ENCODE measurements at regions not wholly inside any gene's neighbourhood (a gene's known extent, or its start where the extent isn't known, plus 50 kb on each side); places are given as distances from the start of the nearest gene placed in this dataset.

- H3K27me3 Mint-ChIP-seq (ENCODE audit: low read depth in 2 of 2) = no peaks in the 10 kb centered on the region
- intact Hi-C loops (cut with micrococcal nuclease) = no loop called here
- Histone ChIP-seq H3K4me1 (ENCODE audit: control insufficient read depth, insufficient read depth, low read length) (no peaks in the 10 kb centered on the region), H3K27ac (ENCODE audit: low read length) (no peak overlapping the region), H3K36me3 (ENCODE audit: control insufficient read depth, insufficient read depth, low read length) (no peaks in the 10 kb centered on the region), H3K27me3 (ENCODE audit: control insufficient read depth, insufficient read depth, low read length) (no peaks in the 10 kb centered on the region), H3K4me3 (ENCODE audit: low read length) (no peak overlapping the region), H3K9me3 (ENCODE audit: control insufficient read depth, insufficient read depth, low read length) (no peaks in the 10 kb centered on the region)
- H3K9me3 Mint-ChIP-seq = no peaks in the 10 kb centered on the region
- no peak for DNase-seq
- no peaks in the 10 kb centered on the region for H3K36me3 Mint-ChIP-seq
- no peak for ATAC-seq
- no peak overlapping the region for H3K27ac Mint-ChIP-seq
- no peaks in the 10 kb centered on the region for H3K4me1 Mint-ChIP-seq
- WGBS (ENCODE audit: insufficient coverage) = 98% methylated on average over 4 of the region's 4 CpGs
- TF ChIP-seq, protein P1, sequence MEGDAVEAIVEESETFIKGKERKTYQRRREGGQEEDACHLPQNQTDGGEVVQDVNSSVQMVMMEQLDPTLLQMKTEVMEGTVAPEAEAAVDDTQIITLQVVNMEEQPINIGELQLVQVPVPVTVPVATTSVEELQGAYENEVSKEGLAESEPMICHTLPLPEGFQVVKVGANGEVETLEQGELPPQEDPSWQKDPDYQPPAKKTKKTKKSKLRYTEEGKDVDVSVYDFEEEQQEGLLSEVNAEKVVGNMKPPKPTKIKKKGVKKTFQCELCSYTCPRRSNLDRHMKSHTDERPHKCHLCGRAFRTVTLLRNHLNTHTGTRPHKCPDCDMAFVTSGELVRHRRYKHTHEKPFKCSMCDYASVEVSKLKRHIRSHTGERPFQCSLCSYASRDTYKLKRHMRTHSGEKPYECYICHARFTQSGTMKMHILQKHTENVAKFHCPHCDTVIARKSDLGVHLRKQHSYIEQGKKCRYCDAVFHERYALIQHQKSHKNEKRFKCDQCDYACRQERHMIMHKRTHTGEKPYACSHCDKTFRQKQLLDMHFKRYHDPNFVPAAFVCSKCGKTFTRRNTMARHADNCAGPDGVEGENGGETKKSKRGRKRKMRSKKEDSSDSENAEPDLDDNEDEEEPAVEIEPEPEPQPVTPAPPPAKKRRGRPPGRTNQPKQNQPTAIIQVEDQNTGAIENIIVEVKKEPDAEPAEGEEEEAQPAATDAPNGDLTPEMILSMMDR (IDR thresholded peaks at IDR 0.05) = no peak
- H3K4me3 Mint-ChIP-seq = no peak overlapping the region
Observed at GRCh38 chr1:193356249-193356648, 169.8 kb upstream of the B3GALT2 start.

DNA sequence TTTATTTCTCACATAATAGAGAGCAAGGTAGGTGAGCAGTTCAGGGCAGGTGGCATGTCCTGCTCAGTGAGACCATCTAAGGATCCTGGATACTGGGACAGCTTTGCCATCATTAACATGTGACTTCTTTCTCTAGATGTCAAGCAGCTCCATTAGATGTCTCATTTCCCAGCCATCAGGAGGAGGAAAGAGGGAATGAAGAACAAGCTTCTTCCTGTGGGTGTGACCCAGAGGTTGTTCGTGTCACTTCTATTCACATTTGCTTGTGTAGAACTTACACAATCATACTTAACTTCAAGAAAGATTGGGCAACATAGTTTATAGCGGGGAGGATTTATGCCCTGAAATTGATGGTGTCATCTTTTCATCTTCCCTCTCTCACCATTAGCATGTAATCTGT is 169.2 kb upstream of the B3GALT2 start:
- Mint-ChIP-seq H3K9me3 (no peaks in the 10 kb centered on the region), H3K36me3 (no peaks in the 10 kb centered on the region), H3K27me3 (ENCODE audit: low read depth in 2 of 2) (no peaks in the 10 kb centered on the region), H3K27ac (no peak overlapping the region), H3K4me3 (no peak overlapping the region), H3K4me1 (no peaks in the 10 kb centered on the region)
- Histone ChIP-seq H3K4me1 (ENCODE audit: control insufficient read depth, insufficient read depth, low read length) (no peaks in the 10 kb centered on the region), H3K27ac (ENCODE audit: low read length) (no peak overlapping the region), H3K27me3 (ENCODE audit: control insufficient read depth, insufficient read depth, low read length) (no peaks in the 10 kb centered on the region), H3K36me3 (ENCODE audit: control insufficient read depth, insufficient read depth, low read length) (no peaks in the 10 kb centered on the region), H3K4me3 (ENCODE audit: low read length) (no peak overlapping the region), H3K9me3 (ENCODE audit: control insufficient read depth, insufficient read depth, low read length) (no peaks in the 10 kb centered on the region)
- TF ChIP-seq, protein P1 (IDR thresholded peaks at IDR 0.05) = no peak
- intact Hi-C loops (cut with micrococcal nuclease) = no loop called here
- DNase-seq = no peak
- ATAC-seq = no peak
- WGBS (ENCODE audit: insufficient coverage) = 100% methylated on average over 1 of the region's 2 CpGs

DNA sequence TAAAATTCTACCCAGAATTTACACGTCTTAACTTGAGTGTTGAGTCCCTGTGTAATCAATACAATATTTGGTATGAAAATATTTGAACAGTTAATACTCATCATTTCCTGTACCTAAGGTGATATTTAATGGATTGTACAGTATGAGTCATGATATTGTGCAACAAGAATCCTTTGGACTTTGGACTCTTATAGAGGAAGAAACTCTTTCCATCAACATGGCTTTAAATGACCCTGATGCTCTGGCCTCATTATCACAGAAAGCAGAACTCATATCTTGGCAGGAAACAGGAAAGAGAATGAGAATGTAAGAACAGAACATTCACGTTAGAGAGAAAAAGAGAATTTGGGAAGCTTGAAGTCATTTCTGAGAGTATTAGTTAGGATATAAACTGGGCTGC is 168.8 kb upstream of the B3GALT2 start:
- Mint-ChIP-seq H3K27ac (no peak overlapping the region), H3K4me3 (no peak overlapping the region), H3K4me1 (no peaks in the 10 kb centered on the region), H3K27me3 (ENCODE audit: low read depth in 2 of 2) (no peaks in the 10 kb centered on the region), H3K36me3 (no peaks in the 10 kb centered on the region), H3K9me3 (no peaks in the 10 kb centered on the region)
- H3K27me3 ChIP-seq (ENCODE audit: control insufficient read depth, insufficient read depth, low read length) = no peaks in the 10 kb centered on the region
- DNase-seq (no peak), ATAC-seq (no peak)
- no peaks in the 10 kb centered on the region for H3K9me3 ChIP-seq (ENCODE audit: control insufficient read depth, insufficient read depth, low read length)
- TF ChIP-seq, protein P1 (IDR thresholded peaks at IDR 0.05) = no peak
- intact Hi-C loops (cut with micrococcal nuclease) = no loop called here
- WGBS (ENCODE audit: insufficient coverage) = 13% methylated on average over 1 of the region's 2 CpGs
- no peak overlapping the region for H3K27ac ChIP-seq (ENCODE audit: low read length)
- H3K4me1 ChIP-seq (ENCODE audit: control insufficient read depth, insufficient read depth, low read length) = no peaks in the 10 kb centered on the region
- H3K36me3 ChIP-seq (ENCODE audit: control insufficient read depth, insufficient read depth, low read length) = no peaks in the 10 kb centered on the region
- H3K4me3 ChIP-seq (ENCODE audit: low read length) = no peak overlapping the region

GRCh38 chr1:193348769-193349535 is 162.5 kb upstream of the B3GALT2 start:
- 76% methylated on average over 1 of the region's 3 CpGs for WGBS (ENCODE audit: insufficient coverage)
- no peak overlapping the region for H3K27ac ChIP-seq (ENCODE audit: low read length)

More at GRCh38 chr1:193348769-193349535, 162.5 kb upstream of the B3GALT2 start:
- no peak for DNase-seq
- ATAC-seq = no peak
- H3K27ac Mint-ChIP-seq = no peak overlapping the region
- Histone ChIP-seq H3K4me3 (ENCODE audit: low read length) (no peak overlapping the region), H3K36me3 (ENCODE audit: control insufficient read depth, insufficient read depth, low read length) (no peaks in the 10 kb centered on the region), H3K9me3 (ENCODE audit: control insufficient read depth, insufficient read depth, low read length) (no peaks in the 10 kb centered on the region), H3K27me3 (ENCODE audit: control insufficient read depth, insufficient read depth, low read length) (no peaks in the 10 kb centered on the region), H3K4me1 (ENCODE audit: control insufficient read depth, insufficient read depth, low read length) (no peaks in the 10 kb centered on the region)
- no peaks in the 10 kb centered on the region for H3K9me3 Mint-ChIP-seq
- no peaks in the 10 kb centered on the region for H3K36me3 Mint-ChIP-seq
- TF ChIP-seq, protein P1 (IDR thresholded peaks at IDR 0.05) = no peak
- H3K4me1 Mint-ChIP-seq = no peaks in the 10 kb centered on the region
- no peak overlapping the region for H3K4me3 Mint-ChIP-seq
- intact Hi-C loops (cut with micrococcal nuclease) = no loop called here
- no peaks in the 10 kb centered on the region for H3K27me3 Mint-ChIP-seq (ENCODE audit: low read depth in 2 of 2)

Data from natural killer cell (primary cell).